Progenitor cell of endocrine pancreas (in vitro differentiated cells): ENCODE measurements at regions not wholly inside any gene's neighbourhood (a gene's known extent, or its start where the extent isn't known, plus 50 kb on each side); places are given as distances from the start of the nearest gene placed in this dataset.

ENCODE experiments used
- DNase-seq: peaks from one replicate; pipeline ENCODE4 v3.0.0; 2021; ENCODE audit warnings: low spot score; ENCODE audit not compliant: unreplicated experiment
- H3K27ac Mint-ChIP-seq: 2 replicates; pipeline ENCODE4 v1.8.0; 2021; ENCODE audit warnings: mild to moderate bottlenecking, moderate library complexity, mixed read lengths
- H3K27me3 Mint-ChIP-seq: 2 replicates; pipeline ENCODE4 v1.8.0; 2021; ENCODE audit warnings: mixed read lengths
- H3K36me3 Mint-ChIP-seq: 2 replicates; pipeline ENCODE4 v1.8.0; 2022; ENCODE audit warnings: mixed read lengths; ENCODE audit not compliant: insufficient read depth
- H3K4me1 Mint-ChIP-seq: 2 replicates; pipeline ENCODE4 v1.8.0; 2021; ENCODE audit warnings: low read depth, mixed read lengths
- H3K4me3 Mint-ChIP-seq: 2 replicates; pipeline ENCODE4 v1.8.0; 2021; ENCODE audit warnings: low read depth, mild to moderate bottlenecking, moderate library complexity, mixed read lengths
- H3K9me3 Mint-ChIP-seq: 2 replicates; pipeline ENCODE4 v1.8.0; 2021; ENCODE audit warnings: low read depth, mixed read lengths
- CTCF ChIP-seq: fragments of 200-600 bp; sonication (generic); IDR thresholded peaks from one replicate; pipeline ENCODE4 v1.5.0; 2021; ENCODE audit warnings: antibody characterized with exemption, mild to moderate bottlenecking; ENCODE audit not compliant: unreplicated experiment

- H3K27ac Mint-ChIP-seq: no peak overlapping the region
- H3K4me3 Mint-ChIP-seq: no peak overlapping the region
- no peaks in the 10 kb centered on the region for H3K4me1 Mint-ChIP-seq
- peaks cover 3% of the 10 kb centered on the region for H3K36me3 Mint-ChIP-seq
- H3K9me3 Mint-ChIP-seq: peaks cover 24% of the 10 kb centered on the region
- no peaks in the 10 kb centered on the region for H3K27me3 Mint-ChIP-seq
- DNase-seq: no peak
- no peak for TF ChIP-seq CTCF
Observed at GRCh38 chr2:106664669-106665068, 177.5 kb downstream of the CD8B2 start.

- no peak for TF ChIP-seq CTCF
- no peak overlapping the region for H3K4me3 Mint-ChIP-seq
- H3K27ac Mint-ChIP-seq: no peak overlapping the region
- H3K9me3 Mint-ChIP-seq: peaks cover 43% of the 10 kb centered on the region
- no peak for DNase-seq
- H3K27me3 Mint-ChIP-seq: no peaks in the 10 kb centered on the region
- H3K36me3 Mint-ChIP-seq: peaks cover 3% of the 10 kb centered on the region
- H3K4me1 Mint-ChIP-seq: peaks cover 5% of the 10 kb centered on the region
Observed at GRCh38 chr2:106667478-106668070, 180.4 kb downstream of the CD8B2 start.

GRCh38 chr2:106685180-106685897 lies 198.2 kb downstream of the CD8B2 start:
- DNase-seq: no peak
- H3K27me3 Mint-ChIP-seq: peaks cover 3% of the 10 kb centered on the region
- no peak for TF ChIP-seq CTCF
- H3K4me3 Mint-ChIP-seq: no peak overlapping the region
- H3K36me3 Mint-ChIP-seq: peaks cover 1% of the 10 kb centered on the region
- no peaks in the 10 kb centered on the region for H3K4me1 Mint-ChIP-seq
- no peak overlapping the region for H3K27ac Mint-ChIP-seq
- peaks cover 8% of the 10 kb centered on the region for H3K9me3 Mint-ChIP-seq

- TF ChIP-seq CTCF: no peak
- DNase-seq: no peak
- no peaks in the 10 kb centered on the region for H3K4me1 Mint-ChIP-seq
- H3K9me3 Mint-ChIP-seq: peaks cover 12% of the 10 kb centered on the region
- H3K27ac Mint-ChIP-seq: no peak overlapping the region
- peaks cover 1% of the 10 kb centered on the region for H3K36me3 Mint-ChIP-seq
- H3K27me3 Mint-ChIP-seq: peaks cover 3% of the 10 kb centered on the region
- no peak overlapping the region for H3K4me3 Mint-ChIP-seq
Observed at GRCh38 chr2:106686814-106687213, 199.2 kb downstream of the ST6GAL2 start.

- Mint-ChIP-seq H3K27ac (no peak overlapping the region), H3K4me3 (no peak overlapping the region), H3K4me1 (no peaks in the 10 kb centered on the region), H3K9me3 (peaks cover 3% of the 10 kb centered on the region), H3K27me3 (no peaks in the 10 kb centered on the region), H3K36me3 (no peaks in the 10 kb centered on the region)
- DNase-seq: no peak
- TF ChIP-seq CTCF: no peak
Observed at GRCh38 chr2:106694964-106695470, 190.9 kb downstream of the ST6GAL2 start.
